GM18951 (cell line): ENCODE measurements at regions not wholly inside any gene's neighbourhood (a gene's known extent, or its start where the extent isn't known, plus 50 kb on each side); places are given as distances from the start of the nearest gene placed in this dataset.

Experiments used
- POLR2A ChIP-seq: IDR thresholded peaks from 4 replicates; pipeline ENCODE4 v1.6.1; 2011; ENCODE audit warnings: mild to moderate bottlenecking; ENCODE audit not compliant: insufficient read length, insufficient read depth; ENCODE audit errors: extremely low read depth
- in situ Hi-C: fragments of 300-500 bp; cut with MboI; formaldehyde crosslinking; loops from one replicate; pipeline ENCODE4 v1.12.0; 2022; ENCODE audit warnings: low sequenced_read_pairs, mixed read lengths, inconsistent platforms; ENCODE audit not compliant: unreplicated experiment

GRCh38 chr2:134169788-134170187 is 84.1 kb upstream of the MGAT5 start:
- in situ Hi-C loops = no loop called here
- TF ChIP-seq POLR2A = no peak

- in situ Hi-C loops = no loop called here
- TF ChIP-seq POLR2A = no peak
These were observed 83.6 kb upstream of the MGAT5 start for GRCh38 chr2:134170294-134170693.

DNA sequence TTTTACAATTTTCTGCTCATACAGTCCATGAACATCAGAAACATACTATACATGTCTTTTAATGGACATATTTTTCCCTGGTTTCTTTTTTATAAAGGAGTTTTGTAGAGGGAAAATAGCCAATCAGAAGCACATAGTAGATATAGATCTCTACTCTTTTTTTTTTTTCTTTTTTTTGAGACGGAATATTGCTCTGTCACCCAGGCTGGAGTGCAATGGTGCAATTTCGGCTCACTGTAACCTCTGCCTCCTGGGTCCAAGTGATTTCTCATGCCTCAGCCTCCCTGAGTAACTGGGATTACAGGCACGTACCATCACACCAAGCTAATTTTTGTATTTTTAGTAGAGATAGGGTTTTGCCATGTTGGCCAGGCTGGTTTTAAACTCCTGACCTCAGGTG is 83.2 kb upstream of the MGAT5 start:
- in situ Hi-C loops = no loop called here
- no peak for TF ChIP-seq POLR2A

- no peak for TF ChIP-seq POLR2A
- in situ Hi-C loops = no loop called here
These were observed 80.4 kb upstream of the MGAT5 start for GRCh38 chr2:134173338-134174016.

DNA sequence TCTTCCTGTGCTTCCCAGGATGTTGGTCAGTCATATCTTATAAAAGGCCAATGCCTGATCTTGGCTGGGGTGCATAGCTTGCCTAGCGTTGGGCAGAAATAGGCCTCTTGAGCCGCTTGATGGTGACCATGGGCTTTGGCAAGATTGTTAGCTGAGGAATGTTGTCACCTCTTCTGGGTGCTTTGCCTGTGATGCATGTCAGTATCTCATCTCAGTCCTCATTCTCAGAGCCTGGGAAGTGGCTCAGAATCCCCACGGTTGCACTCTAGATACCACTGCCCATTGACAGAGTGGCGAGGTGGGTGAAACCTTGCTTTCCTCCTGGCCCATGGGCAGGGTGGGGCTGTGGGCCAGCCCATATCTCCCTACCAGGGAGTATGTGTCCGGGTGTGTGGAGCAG is 79.2 kb upstream of the MGAT5 start:
- TF ChIP-seq POLR2A = no peak
- in situ Hi-C loops = no loop called here

GRCh38 chr2:134175834-134176233 is 78.0 kb upstream of the MGAT5 start:
- in situ Hi-C loops = no loop called here
- no peak for TF ChIP-seq POLR2A

GRCh38 chr2:134177351-134177931 is 76.4 kb upstream of the MGAT5 start:
- TF ChIP-seq POLR2A = no peak
- in situ Hi-C loops = no loop called here

DNA sequence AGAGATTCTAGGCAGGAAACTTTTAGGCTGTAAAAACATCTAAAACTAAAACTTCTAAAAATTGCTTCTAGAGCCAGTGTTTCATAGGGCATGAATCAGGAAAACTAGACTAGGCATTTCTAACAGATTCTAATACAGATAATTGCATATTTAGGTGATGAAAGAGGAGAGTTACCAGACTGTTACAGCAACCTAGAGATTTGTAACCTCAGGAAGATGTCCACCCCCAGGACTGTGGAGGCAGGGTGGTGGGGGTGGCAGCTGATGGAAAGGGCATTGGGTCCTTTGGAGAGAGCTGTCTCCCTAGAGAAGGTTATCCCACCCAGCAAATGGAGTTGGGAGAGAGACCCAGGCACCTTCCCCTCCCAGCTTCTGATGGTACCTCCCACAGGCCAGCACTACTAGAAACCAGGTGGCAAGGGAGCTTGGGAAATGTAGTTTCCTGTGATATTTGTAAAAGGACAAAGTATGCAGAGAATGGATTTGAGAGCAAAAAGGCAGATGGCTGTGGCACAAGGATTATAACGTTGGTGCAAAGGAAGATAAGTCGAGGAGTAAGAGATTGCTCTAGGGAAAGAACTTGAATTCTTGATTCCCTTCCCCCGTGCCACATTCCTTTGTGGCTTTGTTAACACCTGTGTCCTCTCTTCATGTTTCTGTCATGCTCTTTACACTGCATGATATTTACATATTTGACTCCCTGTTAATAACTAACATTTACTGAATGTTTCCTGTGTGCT is 75.6 kb upstream of the MGAT5 start:
- no peak for TF ChIP-seq POLR2A
- in situ Hi-C loops = no loop called here

- in situ Hi-C loops = no loop called here
- no peak for TF ChIP-seq POLR2A
These were observed 72.7 kb upstream of the MGAT5 start for GRCh38 chr2:134181219-134181618.

- in situ Hi-C loops = no loop called here
- TF ChIP-seq POLR2A = no peak
These were observed 70.2 kb upstream of the MGAT5 start for GRCh38 chr2:134183679-134184078.

DNA sequence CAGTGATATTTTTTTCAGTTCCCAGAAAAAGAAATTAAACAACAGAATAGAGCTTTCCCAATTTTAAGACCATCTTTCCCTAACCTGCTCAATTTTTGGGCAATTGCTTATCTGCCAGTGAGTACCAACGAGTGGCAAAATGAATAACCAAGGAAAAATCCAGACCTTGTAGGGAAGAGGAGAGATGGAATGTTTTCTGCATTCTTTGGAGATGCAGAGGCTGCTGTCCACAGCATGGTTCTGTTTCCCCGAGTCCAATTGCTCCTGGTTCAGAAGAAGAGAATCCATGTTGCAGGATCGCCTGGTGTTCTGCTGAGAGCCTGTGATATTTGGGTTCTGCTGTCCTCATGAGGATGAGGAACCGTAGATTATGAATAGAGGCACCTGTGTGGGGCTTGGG is 68.2 kb upstream of the MGAT5 start:
- in situ Hi-C loops = no loop called here

DNA sequence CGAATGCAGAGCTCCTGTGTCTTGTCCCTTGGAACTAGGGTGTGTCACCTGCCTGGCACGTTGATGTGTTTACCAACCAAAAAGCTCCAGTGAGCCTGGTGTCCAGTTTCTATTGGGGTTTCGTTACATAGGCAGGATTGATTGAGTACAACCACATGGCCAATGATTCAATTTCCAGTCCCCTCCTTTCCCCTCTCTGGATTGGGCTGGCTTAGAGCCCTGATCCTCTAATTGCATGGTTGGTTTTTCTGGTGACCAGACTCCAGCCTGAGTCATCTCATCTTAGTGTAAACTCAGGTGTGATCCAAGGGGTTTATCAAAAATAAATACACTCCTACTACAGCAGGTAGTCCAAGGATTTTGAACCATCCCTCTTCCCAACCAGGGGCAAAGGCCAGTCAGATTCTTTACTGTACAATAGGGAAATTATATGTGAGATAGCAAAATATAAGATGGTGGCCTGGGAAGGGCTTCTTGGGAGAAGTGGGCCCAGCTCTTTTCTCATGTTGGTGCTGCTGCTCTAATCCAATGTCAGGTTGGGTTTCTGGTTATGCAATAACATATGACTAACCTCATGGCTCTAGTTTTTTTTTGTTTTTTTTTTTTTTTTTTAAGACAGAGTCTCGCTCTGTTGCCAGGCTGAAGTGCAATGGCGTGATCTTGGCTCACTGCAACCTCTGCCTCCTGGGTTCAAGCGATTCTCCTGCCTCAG is 64.7 kb upstream of the MGAT5 start:
- in situ Hi-C loops = no loop called here
- TF ChIP-seq POLR2A = no peak

More for the DNA sequence above, 68.2 kb upstream of the MGAT5 start:
- no peak for TF ChIP-seq POLR2A

- in situ Hi-C loops = no loop called here
- no peak for TF ChIP-seq POLR2A
These were observed 63.6 kb upstream of the MGAT5 start for GRCh38 chr2:134190062-134190806.
